HG03354 (cell line): ENCODE measurements at regions not wholly inside any gene's neighbourhood (a gene's known extent, or its start where the extent isn't known, plus 50 kb on each side); places are given as distances from the start of the nearest gene placed in this dataset.

Source experiments
- ATAC-seq: cut with Tn5 transposase; IDR thresholded peaks from one replicate; pipeline ENCODE4 v1.9.1; 2021; ENCODE audit warnings: mild to moderate bottlenecking; ENCODE audit not compliant: unreplicated experiment, poor library complexity, severe bottlenecking

GRCh38 chr16:82368041-82368440 lies 198.0 kb upstream of the MPHOSPH6 start:
- no peak for ATAC-seq

GRCh38 chr16:82366462-82366861 lies 196.4 kb upstream of the MPHOSPH6 start:
- ATAC-seq = no peak

- ATAC-seq = no peak
Measured at GRCh38 chr16:82364690-82365089, 194.7 kb upstream of the MPHOSPH6 start.

GRCh38 chr16:82363026-82363816 lies 193.2 kb upstream of the MPHOSPH6 start:
- no peak for ATAC-seq

- ATAC-seq = no peak
Measured at GRCh38 chr16:82361885-82362284, 191.9 kb upstream of the MPHOSPH6 start.

- ATAC-seq = no peak
Measured at GRCh38 chr16:82360024-82360783, 190.2 kb upstream of the MPHOSPH6 start.

GRCh38 chr16:82358606-82359221 lies 188.7 kb upstream of the MPHOSPH6 start:
- ATAC-seq = no peak

GRCh38 chr16:82358161-82358560 lies 188.1 kb upstream of the MPHOSPH6 start:
- no peak for ATAC-seq

- no peak for ATAC-seq
Measured at GRCh38 chr16:82357237-82357636, 187.2 kb upstream of the MPHOSPH6 start.

- no peak for ATAC-seq
Measured at GRCh38 chr16:82350560-82350959, 180.5 kb upstream of the MPHOSPH6 start.

GRCh38 chr16:82345318-82345717 lies 175.3 kb upstream of the MPHOSPH6 start:
- no peak for ATAC-seq

GRCh38 chr16:82344157-82344556 lies 174.1 kb upstream of the MPHOSPH6 start:
- ATAC-seq = no peak

GRCh38 chr16:82341146-82341669 lies 171.2 kb upstream of the MPHOSPH6 start:
- no peak for ATAC-seq

GRCh38 chr16:82340531-82340930 lies 170.5 kb upstream of the MPHOSPH6 start:
- no peak for ATAC-seq

GRCh38 chr16:82337355-82337754 lies 167.3 kb upstream of the MPHOSPH6 start:
- no peak for ATAC-seq

- no peak for ATAC-seq
Measured at GRCh38 chr16:82331974-82332750, 162.1 kb upstream of the MPHOSPH6 start.

GRCh38 chr16:82331397-82331796 lies 161.4 kb upstream of the MPHOSPH6 start:
- ATAC-seq = no peak

- no peak for ATAC-seq
Measured at GRCh38 chr16:82329504-82330192, 159.6 kb upstream of the MPHOSPH6 start.

GRCh38 chr16:82328881-82329469 lies 159.0 kb upstream of the MPHOSPH6 start:
- no peak for ATAC-seq
